K562 (cell line): ENCODE measurements at regions not wholly inside any gene's neighbourhood (a gene's known extent, or its start where the extent isn't known, plus 50 kb on each side); places are given as distances from the start of the nearest gene placed in this dataset.

Source experiments
- CAMTA2 ChIP-seq: fragments of 250-450 bp; sonication (Bioruptor Pico); conservative IDR thresholded peaks from 2 replicates; pipeline ENCODE4 v1.5.1; 2022
- CEBPZ ChIP-seq: fragments of 150-350 bp; IDR thresholded peaks from 2 replicates; pipeline ENCODE4 v1.6.1; 2014; ENCODE audit warnings: low read depth, mild to moderate bottlenecking, low read length, borderline replicate concordance
- E2F8 ChIP-seq: fragments of 450-650 bp; IDR thresholded peaks from 2 replicates; pipeline ENCODE4 v1.7.1; 2018; ENCODE audit warnings: mild to moderate bottlenecking, low read depth; ENCODE audit not compliant: partially characterized antibody
- FOXM1 ChIP-seq, 2 experiments: fragments of 450-650 bp in 1 of 2; sonication (generic) in 1 of 2; formaldehyde crosslinking in 1 of 2; IDR thresholded peaks; 2 replicates each; pipeline versions ENCODE4 v1.6.1 to v1.9.0; 2017 to 2022; ENCODE audit warnings: low read depth in 2 of 2, mild to moderate bottlenecking in 2 of 2, missing genetic modification reagents in 1 of 2, moderate library complexity in 1 of 2
- NRF1 ChIP-seq, 2 experiments: fragments of 450-650 bp; IDR thresholded peaks in 1 of 2; conservative IDR thresholded peaks in 1 of 2; 2 replicates each; pipeline ENCODE4 v1.6.1; 2014; ENCODE audit warnings: mild to moderate bottlenecking in 2 of 2
- PHB ChIP-seq: fragments of 250-450 bp; sonication (Bioruptor Pico); IDR thresholded peaks from 2 replicates; pipeline ENCODE4 v1.5.0; 2021
- PYGO2 ChIP-seq: fragments of 450-650 bp; IDR thresholded peaks from 2 replicates; pipeline ENCODE4 v1.6.1; 2016; ENCODE audit warnings: mild to moderate bottlenecking, missing genetic modification characterization, moderate library complexity, missing compliant biosample characterization
- TAF15 ChIP-seq: fragments of 200-400 bp; formaldehyde crosslinking; IDR thresholded peaks from 2 replicates; pipeline ENCODE4 v1.6.1; 2017; ENCODE audit warnings: mild to moderate bottlenecking, low read depth, low read length, moderate library complexity
- TRIM24 ChIP-seq, 2 experiments: fragments of 450-650 bp; IDR thresholded peaks; 2 replicates each; pipeline ENCODE4 v1.6.1; 2016
- USF1 ChIP-seq: sonication (generic); formaldehyde crosslinking; IDR thresholded peaks from 2 replicates; pipeline ENCODE4 v1.9.0; 2022; ENCODE audit warnings: mild to moderate bottlenecking, missing genetic modification reagents
- ZBTB12 ChIP-seq: fragments of 250-450 bp; sonication (Bioruptor Pico); IDR thresholded peaks from 2 replicates; pipeline ENCODE4 v1.4.0; 2020
- ZNF124 ChIP-seq: sonication (generic); formaldehyde crosslinking; IDR thresholded peaks from 2 replicates; pipeline ENCODE4 v1.8.1; 2022; ENCODE audit warnings: missing genetic modification reagents
- ZNF395 ChIP-seq: fragments of 200-800 bp; sonication (Bioruptor generic); IDR thresholded peaks from 2 replicates; pipeline ENCODE4 v1.6.1; 2017; ENCODE audit warnings: missing genetic modification characterization, missing compliant biosample characterization
- ZNF592 ChIP-seq: fragments of 450-650 bp; IDR thresholded peaks from 2 replicates; pipeline ENCODE4 v1.6.1; 2017; ENCODE audit warnings: antibody characterized with exemption, mild to moderate bottlenecking

GRCh38 chr11:86181379-86181778 lies 63.2 kb upstream of the EED start (continued):
- TF ChIP-seq ZNF124 (CRISPR knock-in tag) = no peak
- TF ChIP-seq CAMTA2 (CRISPR knock-in tag) = no peak
- TF ChIP-seq USF1 (CRISPR knock-in tag) = 0 out of 2 replicates have a peak, but pooled peaks have one; percentile 27
- TF ChIP-seq NRF1 (conservative IDR thresholded peaks at IDR 0.05 in 1 of 2, IDR thresholded peaks at IDR 0.05 in 1 of 2) = no peak
- no peak for TF ChIP-seq TAF15
- no peak for TF ChIP-seq TRIM24 (IDR thresholded peaks at IDR 0.05)
- peak; percentile 79; the same call in 1 of the 2 replicates for TF ChIP-seq ZNF592
- no peak for TF ChIP-seq ZBTB12 (CRISPR knock-in tag)
- TF ChIP-seq FOXM1 (IDR thresholded peaks at IDR 0.05; ENCODE audit: low read depth) = no peak
- no peak for TF ChIP-seq FOXM1 (CRISPR knock-in tag; IDR thresholded peaks at IDR 0.05; ENCODE audit: low read depth)
- no peak for TF ChIP-seq CEBPZ
- TF ChIP-seq PHB (CRISPR knock-in tag) = no peak
- TF ChIP-seq E2F8 = no peak
- 0 out of 2 replicates have a peak, but pooled peaks have one; percentile 19 for TF ChIP-seq ZNF395
- TF ChIP-seq PYGO2 (tag) = no peak
